DND-41 (cell line): ENCODE measurements at regions not wholly inside any gene's neighbourhood (a gene's known extent, or its start where the extent isn't known, plus 50 kb on each side); places are given as distances from the start of the nearest gene placed in this dataset.

Experiments
- ATAC-seq: fragments of 200-7000 bp; cut with Tn5 transposase; 3 replicates; pipeline ENCODE4 v1.9.1; 2021; ENCODE audit warnings: low read depth; ENCODE audit not compliant: insufficient read depth
- DNase-seq: peaks from one replicate; pipeline ENCODE4 v3.0.0-alpha.2; 2020
- H2AFZ ChIP-seq: 2 replicates; pipeline ENCODE4 v1.6.0; 2012; ENCODE audit warnings: low read depth, low read length
- H3K27ac ChIP-seq: 2 replicates; pipeline ENCODE4 v1.5.1; 2012; ENCODE audit warnings: low read length, inconsistent platforms
- H3K27me3 ChIP-seq: fragments of 200-600 bp; sonication (generic); 2 replicates; pipeline ENCODE4 v1.6.0; 2012; ENCODE audit warnings: low read length, mild to moderate bottlenecking, inconsistent platforms; ENCODE audit not compliant: insufficient read depth, poor library complexity
- H3K36me3 ChIP-seq: 2 replicates; pipeline ENCODE4 v1.5.1; 2012; ENCODE audit warnings: low read length, inconsistent platforms; ENCODE audit not compliant: insufficient read depth
- H3K4me1 ChIP-seq: 2 replicates; pipeline ENCODE4 v1.5.1; 2012; ENCODE audit warnings: mild to moderate bottlenecking, low read length; ENCODE audit not compliant: insufficient read depth
- H3K4me2 ChIP-seq: 2 replicates; pipeline ENCODE4 v1.6.0; 2012; ENCODE audit warnings: mild to moderate bottlenecking, moderate library complexity, low read length, inconsistent platforms; ENCODE audit not compliant: insufficient read depth
- H3K4me3 ChIP-seq, 2 experiments: fragments of 200-600 bp in 1 of 2; shearing (Covaris generic) in 1 of 2; 2 replicates each; pipeline ENCODE4 v1.5.1; 2012 to 2016; ENCODE audit warnings: inconsistent platforms in 2 of 2, low read length in 2 of 2, mild to moderate bottlenecking in 2 of 2, low read depth in 1 of 2, moderate library complexity in 1 of 2
- H3K79me2 ChIP-seq: 2 replicates; pipeline ENCODE4 v1.6.0; 2012; ENCODE audit warnings: low read length, inconsistent platforms; ENCODE audit not compliant: insufficient read depth
- H3K9ac ChIP-seq: 2 replicates; pipeline ENCODE4 v1.6.0; 2012; ENCODE audit warnings: low read depth, mild to moderate bottlenecking, inconsistent platforms, low read length, moderate library complexity
- H3K9me3 ChIP-seq: 2 replicates; pipeline ENCODE4 v1.5.1; 2012; ENCODE audit warnings: low read length, moderate library complexity, mild to moderate bottlenecking, inconsistent platforms; ENCODE audit not compliant: insufficient read depth, severe bottlenecking
- H4K20me1 ChIP-seq: 2 replicates; pipeline ENCODE4 v1.6.0; 2012; ENCODE audit warnings: low read length; ENCODE audit not compliant: insufficient read depth
- CTCF ChIP-seq: IDR thresholded peaks from 2 replicates; pipeline ENCODE4 v1.5.1; 2012; ENCODE audit warnings: borderline replicate concordance, low read length, moderate library complexity, mild to moderate bottlenecking; ENCODE audit not compliant: poor library complexity, severe bottlenecking; ENCODE audit errors: extremely low read depth
- EZH2 ChIP-seq: IDR thresholded peaks from 3 replicates; pipeline ENCODE4 v1.6.1; 2012; ENCODE audit warnings: borderline replicate concordance, low read depth, mild to moderate bottlenecking, moderate library complexity, low read length, inconsistent platforms; ENCODE audit not compliant: severe bottlenecking

GRCh38 chr7:18210377-18210776, 182.7 kb upstream of the PRPS1L1 start:
- no peaks in the 10 kb centered on the region for H3K36me3 ChIP-seq
- no peak for ATAC-seq
- TF ChIP-seq CTCF (no peak), EZH2 (no peak)
- no peak for DNase-seq
- H3K4me3 ChIP-seq, result no peak overlapping the region
- H4K20me1 ChIP-seq, result no peaks in the 10 kb centered on the region
- no peaks in the 10 kb centered on the region for H3K9me3 ChIP-seq
- H3K4me2 ChIP-seq, result no peak overlapping the region
- H2AFZ ChIP-seq, result no peak overlapping the region
- no peaks in the 10 kb centered on the region for H3K4me1 ChIP-seq
- no peaks in the 10 kb centered on the region for H3K27me3 ChIP-seq
- no peak overlapping the region for H3K27ac ChIP-seq
- H3K79me2 ChIP-seq, result no peaks in the 10 kb centered on the region
- no peak overlapping the region for H3K9ac ChIP-seq

GRCh38 chr7:18210788-18211187, 183.1 kb upstream of the PRPS1L1 start:
- no peaks in the 10 kb centered on the region for H3K27me3 ChIP-seq
- no peak overlapping the region for H3K4me3 ChIP-seq
- H3K79me2 ChIP-seq, result no peaks in the 10 kb centered on the region
- no peaks in the 10 kb centered on the region for H4K20me1 ChIP-seq
- no peak overlapping the region for H2AFZ ChIP-seq
- H3K9ac ChIP-seq, result no peak overlapping the region
- H3K27ac ChIP-seq, result no peak overlapping the region
- H3K4me2 ChIP-seq, result no peak overlapping the region
- H3K36me3 ChIP-seq, result no peaks in the 10 kb centered on the region
- no peak for DNase-seq
- no peaks in the 10 kb centered on the region for H3K9me3 ChIP-seq
- H3K4me1 ChIP-seq, result no peaks in the 10 kb centered on the region
- ATAC-seq, result no peak
- TF ChIP-seq CTCF (no peak), EZH2 (no peak)

GRCh38 chr7:18212308-18212707, 184.7 kb upstream of the PRPS1L1 start:
- no peak overlapping the region for H2AFZ ChIP-seq
- no peaks in the 10 kb centered on the region for H3K79me2 ChIP-seq
- no peaks in the 10 kb centered on the region for H3K36me3 ChIP-seq
- H3K9ac ChIP-seq, result no peak overlapping the region
- no peaks in the 10 kb centered on the region for H3K27me3 ChIP-seq
- H3K4me2 ChIP-seq, result no peak overlapping the region
- DNase-seq (no peak), ATAC-seq (no peak)
- H3K4me3 ChIP-seq, result no peak overlapping the region
- no peaks in the 10 kb centered on the region for H4K20me1 ChIP-seq
- H3K9me3 ChIP-seq, result no peaks in the 10 kb centered on the region
- no peak overlapping the region for H3K27ac ChIP-seq
- no peak for TF ChIP-seq EZH2
- no peak for TF ChIP-seq CTCF
- no peaks in the 10 kb centered on the region for H3K4me1 ChIP-seq

- H3K4me3 ChIP-seq, result no peak overlapping the region
- DNase-seq (no peak), ATAC-seq (no peak)
Observed at GRCh38 chr7:18212758-18213157, 185.1 kb upstream of the PRPS1L1 start.

More at GRCh38 chr7:18212758-18213157, 185.1 kb upstream of the PRPS1L1 start:
- no peaks in the 10 kb centered on the region for H3K79me2 ChIP-seq
- no peaks in the 10 kb centered on the region for H3K4me1 ChIP-seq
- no peak overlapping the region for H3K27ac ChIP-seq
- no peaks in the 10 kb centered on the region for H4K20me1 ChIP-seq
- no peak for TF ChIP-seq CTCF
- TF ChIP-seq EZH2, result no peak
- no peaks in the 10 kb centered on the region for H3K36me3 ChIP-seq
- no peaks in the 10 kb centered on the region for H3K9me3 ChIP-seq
- H3K27me3 ChIP-seq, result no peaks in the 10 kb centered on the region
- no peak overlapping the region for H3K4me2 ChIP-seq
- no peak overlapping the region for H3K9ac ChIP-seq
- H2AFZ ChIP-seq, result no peak overlapping the region
